ENCODE measurements at regions not wholly inside any gene's neighbourhood (a gene's known extent, or its start where the extent isn't known, plus 50 kb on each side); places are given as distances from the start of the nearest gene placed in this dataset.

DNA sequence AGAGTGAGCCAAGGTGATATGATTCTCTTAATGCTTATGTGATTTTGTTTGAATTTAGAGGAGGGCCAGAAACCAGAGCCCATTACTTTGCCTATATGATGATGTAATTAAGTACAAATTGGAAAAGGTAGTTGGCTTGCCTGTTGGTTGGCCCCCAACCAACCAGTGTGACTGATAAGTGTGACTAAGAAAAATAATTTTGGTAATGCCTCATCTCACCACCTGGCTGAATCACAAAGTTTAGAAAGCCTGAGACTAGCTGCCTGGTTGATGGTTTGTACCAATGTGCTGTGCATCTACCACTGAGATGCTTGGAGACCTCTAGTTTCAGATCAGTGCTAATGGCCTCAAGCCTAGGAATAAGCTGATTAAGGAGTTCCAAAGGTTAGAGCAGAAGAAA is 338.7 kb downstream of the CDH2 start:
- DNase-seq (ENCODE audit: low read depth in 4 of 4, low spot score in 2 of 4): no peak

DNA sequence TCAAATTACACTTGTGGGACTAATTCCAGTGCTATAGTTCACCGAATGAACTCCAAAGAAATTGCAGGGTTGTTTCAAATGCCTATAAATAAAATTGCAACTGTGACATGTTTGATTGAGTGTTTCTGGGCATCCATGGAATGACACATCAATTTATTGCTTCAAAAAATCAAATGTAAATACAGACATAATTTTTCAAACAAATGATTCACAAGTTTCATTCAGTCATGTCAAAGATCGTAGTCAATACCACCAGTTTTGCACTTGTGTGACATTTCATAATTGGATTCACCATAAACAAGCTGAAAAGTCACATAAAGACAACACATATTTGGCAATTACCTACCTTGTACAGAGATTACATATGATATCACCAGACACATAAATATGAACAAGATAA is 350.8 kb downstream of the CDH2 start:
- no peak for DNase-seq (ENCODE audit: low read depth in 4 of 4, low spot score in 2 of 4)

DNA sequence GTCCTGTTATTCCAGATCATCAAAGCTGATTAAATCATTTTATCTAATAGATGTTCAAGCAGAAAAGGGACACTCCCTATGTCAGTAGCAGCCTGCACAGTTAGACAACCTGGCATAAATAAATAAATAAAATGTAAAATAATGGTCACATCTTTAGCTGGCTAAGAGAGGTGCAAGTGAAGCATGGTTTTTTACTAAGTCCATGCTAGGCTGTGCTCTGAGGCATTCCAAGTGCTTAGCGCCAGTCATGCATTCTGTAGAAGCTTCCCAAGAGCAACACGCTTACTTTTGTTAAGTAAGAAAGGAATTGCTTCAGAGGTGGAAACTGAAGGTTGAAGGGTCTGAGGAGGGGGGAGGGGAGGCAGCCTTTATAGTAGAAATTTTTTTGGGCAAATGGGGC is 351.2 kb downstream of the CDH2 start:
- no peak for DNase-seq (ENCODE audit: low read depth in 4 of 4, low spot score in 2 of 4)

DNA sequence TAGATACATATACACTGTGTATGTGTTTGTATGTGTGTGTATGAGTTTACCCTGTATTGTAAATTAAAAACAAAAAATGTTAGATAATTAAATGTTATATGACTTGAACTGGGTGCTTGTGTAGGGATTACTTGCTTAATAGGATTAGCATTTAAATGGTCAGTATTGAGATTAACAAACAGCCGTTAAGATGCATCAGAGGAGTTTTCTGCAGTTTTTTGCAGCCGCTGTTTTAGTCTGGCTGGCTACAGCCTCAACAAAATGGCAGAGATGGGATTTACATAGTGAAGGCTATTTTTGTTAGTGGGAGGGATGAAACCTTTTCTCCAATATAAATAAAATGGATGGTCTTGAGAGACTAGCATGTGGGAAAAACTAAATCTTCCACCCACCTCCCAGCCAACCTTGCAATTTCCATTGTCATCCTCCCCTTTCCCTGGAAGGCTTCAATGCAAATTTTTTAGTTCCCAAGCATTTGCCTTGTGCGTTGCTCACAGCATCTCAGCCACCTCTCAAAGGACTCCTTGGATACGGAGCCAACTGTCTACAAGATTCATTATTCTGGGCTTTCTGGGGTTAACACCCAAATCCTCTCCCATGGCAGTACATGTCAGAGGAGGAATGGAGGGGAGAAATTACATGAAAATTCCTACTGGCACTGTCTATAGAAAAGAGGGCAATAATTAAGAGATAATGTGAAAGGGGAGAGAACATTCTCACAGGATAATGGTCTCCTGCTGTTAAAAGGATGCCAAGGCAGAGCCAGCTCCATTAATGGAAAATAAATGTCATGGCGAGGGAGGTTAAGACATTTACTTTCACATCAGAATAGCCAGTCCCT is 351.9 kb downstream of the CDH2 start:
- DNase-seq (ENCODE audit: low read depth in 4 of 4, low spot score in 2 of 4): no peak

DNA sequence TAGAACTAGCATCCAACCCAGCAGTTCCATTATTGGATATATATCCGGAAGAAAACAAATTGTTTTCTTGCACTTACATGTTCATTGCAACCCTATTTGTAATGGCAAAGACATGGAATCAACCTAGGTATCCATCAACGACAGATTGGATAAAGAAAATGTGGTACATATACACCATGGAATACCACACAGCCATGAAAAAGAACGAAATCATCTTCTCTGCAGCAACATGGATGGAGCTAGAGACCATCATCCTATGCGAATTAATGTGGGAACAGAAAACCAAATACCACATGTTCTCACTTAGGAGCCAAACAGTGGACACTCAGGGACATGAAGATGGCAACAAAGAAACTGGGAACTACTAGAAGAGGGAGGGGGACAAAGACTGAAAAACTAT is 352.7 kb downstream of the CDH2 start:
- DNase-seq (ENCODE audit: low read depth in 4 of 4, low spot score in 2 of 4): no peak

DNA sequence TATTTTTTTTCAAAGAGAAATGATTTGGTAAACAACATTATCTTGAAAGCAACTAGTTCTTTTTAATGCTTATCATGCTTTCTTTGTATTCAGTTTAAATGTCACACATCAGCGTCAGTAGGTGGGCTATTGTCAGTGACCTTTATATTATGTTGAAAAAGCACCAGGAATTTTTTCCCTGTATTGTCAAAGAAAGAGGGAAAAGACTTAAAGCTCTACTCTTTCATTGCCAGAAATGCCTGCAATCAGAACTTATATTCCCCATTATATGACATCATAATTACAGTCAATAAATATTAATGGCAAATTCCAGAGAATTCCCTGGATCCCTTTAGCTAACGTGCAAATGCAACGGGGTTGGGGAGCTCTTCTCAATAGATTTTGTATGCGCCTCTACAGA is 353.9 kb downstream of the CDH2 start:
- DNase-seq (ENCODE audit: low read depth in 4 of 4, low spot score in 2 of 4): no peak

DNA sequence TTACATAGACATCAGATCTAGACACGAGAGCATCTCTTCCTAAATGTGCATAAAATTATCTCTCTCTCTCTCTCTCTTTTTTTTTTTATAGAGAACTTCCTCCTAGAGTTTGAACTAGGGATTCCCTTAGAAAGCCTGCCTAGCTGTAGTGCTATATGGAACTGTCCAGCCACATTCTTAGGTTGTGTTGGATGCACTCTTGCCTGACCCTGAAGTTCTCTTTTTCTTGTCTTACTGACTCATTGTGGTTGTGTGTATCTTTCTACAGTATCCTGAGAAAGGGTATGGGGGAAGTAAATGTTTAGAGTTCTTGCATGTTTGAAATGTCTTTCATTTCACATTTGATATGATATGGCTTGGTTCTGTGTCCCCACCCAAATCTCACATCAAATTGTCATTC is 368.2 kb downstream of the CDH2 start:
- no peak for DNase-seq (ENCODE audit: low read depth in 4 of 4, low spot score in 2 of 4)

DNA sequence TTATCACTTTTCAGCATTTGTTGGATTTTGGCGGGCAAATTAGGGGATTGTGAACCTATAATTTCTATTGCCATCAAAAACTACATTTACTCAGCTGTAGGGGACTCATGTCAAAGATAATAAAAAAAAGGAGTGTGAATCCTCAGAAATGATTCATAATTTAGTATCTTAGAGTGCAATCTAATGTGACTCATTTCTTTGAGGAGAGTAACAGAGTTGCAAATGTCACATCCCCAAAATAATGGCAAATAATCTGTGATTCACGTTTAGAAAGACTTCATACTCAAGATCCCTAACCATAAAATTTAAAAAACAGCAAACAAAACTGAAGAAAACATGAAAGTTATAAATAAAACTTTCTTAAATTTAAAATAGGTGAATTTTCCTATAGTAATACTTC is 373.0 kb downstream of the CDH2 start:
- DNase-seq (ENCODE audit: low read depth in 4 of 4, low spot score in 2 of 4): no peak

DNA sequence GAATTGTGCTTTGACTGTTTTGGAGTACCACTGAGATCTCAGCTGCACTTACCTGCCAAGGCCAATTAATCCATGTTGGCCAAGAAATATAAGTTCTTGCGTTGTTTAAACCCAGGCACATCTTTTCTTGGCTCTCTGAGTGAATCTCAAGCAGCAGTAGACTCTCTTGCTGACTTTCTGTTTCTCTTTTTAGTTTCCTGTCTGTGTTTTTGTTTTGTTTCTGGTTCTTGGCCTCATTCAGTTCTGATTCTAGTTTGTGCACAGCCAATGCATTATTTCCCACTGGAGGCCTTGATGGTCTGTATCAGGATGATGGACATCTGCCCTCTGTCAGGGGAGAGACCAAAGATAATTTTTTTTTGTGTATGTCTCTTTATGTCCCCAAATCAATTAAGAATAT is 379.4 kb downstream of the CDH2 start:
- DNase-seq (ENCODE audit: low read depth in 4 of 4, low spot score in 2 of 4): no peak

DNA sequence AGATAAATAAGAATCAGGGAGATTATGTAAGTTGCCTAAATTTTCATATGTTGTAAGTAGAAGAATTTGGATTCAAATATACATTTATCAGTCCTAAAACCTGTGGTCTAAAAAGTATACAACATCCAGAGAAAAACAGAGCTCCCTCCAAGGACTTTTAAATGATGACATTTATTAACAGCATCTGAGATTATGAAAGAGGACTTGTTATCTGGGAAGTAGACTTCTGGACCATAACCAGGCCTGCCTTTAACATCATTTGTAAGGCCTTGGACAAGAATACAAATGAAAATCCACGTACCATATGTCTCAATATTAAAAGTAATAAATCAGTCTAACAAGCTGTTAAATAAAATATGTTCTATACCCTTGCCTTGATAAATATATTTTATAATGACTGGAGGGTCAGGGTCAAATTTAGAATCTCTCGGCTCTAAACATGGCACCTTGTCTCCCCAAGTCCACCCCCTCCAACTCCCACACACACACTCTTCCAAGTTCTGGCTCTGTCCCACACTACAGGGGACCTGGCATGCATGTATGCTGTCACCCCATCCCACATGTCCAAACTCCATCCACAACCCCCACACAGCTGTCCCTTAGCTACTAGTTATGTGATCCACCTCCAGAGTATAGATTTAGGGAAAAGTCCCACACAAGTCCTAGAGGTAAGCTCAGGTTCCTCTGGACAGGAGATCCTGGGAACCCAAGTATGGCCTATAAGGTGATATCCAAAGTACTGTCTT is 382.6 kb downstream of the CDH2 start:
- no peak for DNase-seq (ENCODE audit: low read depth in 4 of 4, low spot score in 2 of 4)

DNA sequence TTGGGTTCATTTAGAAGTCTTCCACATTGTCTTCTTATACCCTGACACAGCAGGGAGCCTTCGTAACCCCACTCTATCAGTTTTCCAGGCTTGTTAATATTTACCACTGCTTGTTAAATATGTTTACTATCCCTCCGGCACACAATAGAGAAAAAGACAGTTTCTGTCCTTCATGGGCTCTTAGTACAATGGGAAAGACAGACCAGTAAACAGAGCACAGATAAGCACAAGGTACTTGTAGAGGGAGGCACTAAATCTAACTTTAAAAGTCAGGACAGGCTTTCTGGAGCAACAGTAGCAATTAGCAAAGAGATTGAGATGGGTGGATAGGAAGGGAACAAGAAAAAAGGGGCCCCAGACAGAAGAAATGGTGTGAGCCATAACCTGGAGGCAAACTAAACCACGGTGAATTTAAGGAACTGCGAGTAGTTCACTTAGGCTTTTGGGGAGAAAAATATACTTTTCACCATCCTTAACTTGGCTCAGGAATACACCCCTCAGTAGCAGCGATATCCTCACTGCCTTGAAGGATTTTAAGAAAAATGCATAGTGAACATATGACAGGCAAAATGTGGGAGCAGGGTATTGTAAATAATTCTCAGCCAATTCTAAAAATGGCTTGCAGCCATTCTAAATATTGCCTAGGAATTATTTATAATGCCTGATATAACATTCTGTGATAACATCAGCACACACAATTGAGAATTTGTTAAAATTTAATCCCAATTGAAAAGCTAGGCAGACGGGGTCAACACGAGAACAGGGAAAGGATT is 383.7 kb downstream of the CDH2 start:
- DNase-seq (ENCODE audit: low read depth in 4 of 4, low spot score in 2 of 4): no peak

DNA sequence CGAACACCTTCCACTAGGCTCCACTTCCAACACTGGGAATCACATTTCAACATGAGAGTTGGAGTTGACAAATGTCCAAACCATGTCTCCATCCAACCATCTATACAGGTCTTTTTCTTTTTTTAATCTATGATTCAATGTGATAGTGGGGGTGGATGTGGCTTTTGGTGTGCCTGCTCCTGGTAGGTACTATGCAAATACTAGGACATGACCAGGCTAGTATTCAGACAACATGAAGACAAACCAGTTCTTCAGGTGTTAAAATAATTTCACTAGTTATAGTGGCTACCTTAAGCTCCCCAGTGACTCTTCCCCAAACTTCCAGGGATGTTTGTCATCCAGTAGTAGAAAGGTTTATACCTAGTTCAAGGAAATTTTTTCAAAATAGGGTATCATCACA is 387.5 kb downstream of the CDH2 start:
- DNase-seq (ENCODE audit: low read depth in 4 of 4, low spot score in 2 of 4): no peak

DNA sequence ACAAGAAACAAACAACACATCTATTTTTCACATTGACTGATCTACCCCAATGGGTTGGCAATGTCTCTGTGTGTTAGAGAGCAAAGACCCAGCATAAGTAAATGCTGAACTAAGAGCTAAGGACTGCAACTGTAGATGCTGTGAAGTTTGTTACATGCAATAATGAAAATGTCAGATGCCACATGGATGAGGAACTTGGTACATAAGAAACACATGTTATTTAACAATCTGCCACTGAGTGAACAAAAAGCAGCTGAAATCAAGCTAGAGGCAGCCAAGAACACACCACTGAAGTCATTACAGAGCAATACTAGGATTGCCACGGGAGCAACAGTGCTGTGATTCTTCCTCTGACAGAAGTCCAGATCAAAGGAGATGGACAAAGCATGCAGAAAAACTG is 389.4 kb downstream of the CDH2 start:
- DNase-seq (ENCODE audit: low read depth in 4 of 4, low spot score in 2 of 4): no peak

DNA sequence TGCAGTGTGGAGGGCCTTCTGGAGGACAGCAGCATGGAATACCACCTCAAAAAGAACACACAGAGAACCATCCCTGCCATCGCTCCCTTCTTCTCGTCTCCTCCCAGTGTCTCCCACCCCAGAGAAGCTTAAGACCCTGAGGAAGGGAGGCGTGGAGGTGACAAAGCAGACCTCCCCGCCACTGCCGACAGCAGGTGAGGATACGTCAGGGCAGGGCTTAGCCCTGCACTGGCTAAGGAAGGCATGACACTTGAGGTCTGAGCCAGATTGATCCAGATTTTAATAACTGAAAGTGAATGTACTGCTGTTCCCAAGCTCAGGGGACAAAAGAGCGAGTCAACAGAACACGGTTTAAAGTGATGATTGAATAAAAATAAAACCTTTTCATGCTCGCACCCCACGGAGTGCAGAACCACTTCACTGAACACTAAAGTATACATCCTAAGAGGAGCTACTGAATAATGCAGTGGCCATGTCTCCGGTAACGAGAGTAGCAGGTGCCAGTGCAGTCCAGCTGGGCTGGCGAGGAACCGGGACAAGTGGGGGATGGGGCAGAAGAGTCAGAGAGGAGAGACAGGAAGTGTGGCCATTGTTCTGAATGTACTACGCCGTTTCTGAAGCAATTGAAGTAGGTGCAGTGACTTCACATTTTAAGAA is 391.0 kb downstream of the CDH2 start:
- no peak for DNase-seq (ENCODE audit: low read depth in 4 of 4, low spot score in 2 of 4)

DNA sequence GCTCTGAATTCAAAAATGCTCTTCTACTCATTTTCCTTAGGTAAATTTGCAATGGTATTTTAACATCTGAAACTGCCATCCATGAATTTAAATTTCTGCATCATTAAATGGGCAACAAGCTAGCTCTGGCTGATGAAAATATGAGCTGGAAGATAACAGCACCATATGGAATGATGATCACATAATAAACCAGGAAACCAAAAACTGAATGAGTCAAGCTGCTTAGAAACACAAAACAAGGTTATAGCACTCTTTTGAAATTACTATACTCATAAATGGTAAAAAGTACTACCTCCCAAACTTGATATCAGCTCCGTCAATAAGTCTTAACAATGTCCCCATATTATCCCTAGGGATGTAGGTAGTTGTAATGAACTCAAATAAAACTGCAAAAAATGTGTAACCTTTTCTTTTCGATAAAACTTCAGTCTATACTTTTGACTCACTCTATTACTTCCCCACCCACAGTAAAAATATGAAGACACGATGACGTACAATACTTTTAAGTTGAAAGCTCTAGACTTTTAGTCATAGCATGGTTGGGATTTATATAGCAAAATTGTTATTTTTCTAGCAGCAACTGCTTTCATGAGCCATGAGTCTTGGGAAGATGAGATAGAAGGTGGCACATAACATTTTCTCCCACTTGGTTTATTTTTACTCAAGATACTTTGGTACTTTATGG is 396.7 kb downstream of the CDH2 start:
- DNase-seq (ENCODE audit: low read depth in 4 of 4, low spot score in 2 of 4): no peak

DNA sequence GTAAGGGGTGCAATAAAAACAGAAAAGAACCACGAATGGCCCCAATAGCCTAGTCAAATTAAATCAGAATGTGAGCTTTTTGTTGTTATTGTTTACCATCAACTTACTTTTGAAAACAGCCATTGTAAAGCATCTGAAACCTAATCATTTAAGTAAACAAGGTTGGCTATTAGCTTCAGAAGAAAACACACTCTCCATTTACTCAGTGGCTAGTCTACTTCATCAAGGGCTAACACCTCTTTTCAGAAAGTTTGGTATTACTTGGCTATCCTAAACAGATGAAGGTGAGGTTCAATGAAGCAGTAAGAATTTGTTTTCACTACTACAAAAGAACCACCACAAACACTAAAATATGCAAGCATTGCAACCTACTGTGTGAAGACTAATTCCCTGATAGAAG is 398.0 kb downstream of the CDH2 start:
- no peak for DNase-seq (ENCODE audit: low read depth in 4 of 4, low spot score in 2 of 4)

DNA sequence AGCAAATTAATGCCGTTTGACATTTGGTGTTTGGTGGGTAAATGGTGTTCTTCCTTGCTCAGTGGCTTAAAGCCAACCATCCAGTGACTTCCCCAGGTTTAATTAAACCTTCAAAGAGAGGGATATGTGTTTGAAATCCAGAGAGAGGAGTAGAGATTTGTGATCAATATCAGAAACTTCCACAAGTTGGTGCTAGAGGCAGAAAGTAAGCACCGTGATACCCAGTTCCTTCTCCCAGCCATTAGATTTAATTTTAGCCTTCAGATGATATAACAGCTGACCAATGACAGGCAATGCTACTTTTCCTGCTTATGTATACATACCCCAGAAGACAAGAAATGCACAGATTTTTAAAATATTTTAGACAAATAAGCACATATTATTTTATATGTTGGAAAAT is 398.5 kb downstream of the CDH2 start:
- no peak for DNase-seq (ENCODE audit: low read depth in 4 of 4, low spot score in 2 of 4)

DNA sequence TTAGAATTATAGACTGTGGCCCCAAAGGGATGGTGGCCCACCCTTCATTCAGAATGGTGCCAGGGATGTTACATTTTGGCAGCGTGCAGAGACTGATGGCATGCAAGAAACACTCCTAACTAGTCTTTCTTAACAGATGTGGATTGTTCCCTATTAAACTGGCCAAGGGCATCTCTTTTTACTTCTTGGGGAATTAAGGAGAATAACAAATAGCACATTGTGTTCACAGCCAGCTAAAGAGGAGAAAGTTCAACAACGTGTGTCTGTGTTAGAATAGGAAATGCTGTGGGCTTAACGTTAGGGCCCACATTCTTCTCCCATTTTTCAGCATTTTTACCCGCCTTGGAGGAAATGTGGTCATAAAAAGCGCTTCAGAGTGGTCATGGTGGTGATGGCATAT is 404.8 kb downstream of the CDH2 start:
- no peak for DNase-seq (ENCODE audit: low read depth in 4 of 4, low spot score in 2 of 4)

DNA sequence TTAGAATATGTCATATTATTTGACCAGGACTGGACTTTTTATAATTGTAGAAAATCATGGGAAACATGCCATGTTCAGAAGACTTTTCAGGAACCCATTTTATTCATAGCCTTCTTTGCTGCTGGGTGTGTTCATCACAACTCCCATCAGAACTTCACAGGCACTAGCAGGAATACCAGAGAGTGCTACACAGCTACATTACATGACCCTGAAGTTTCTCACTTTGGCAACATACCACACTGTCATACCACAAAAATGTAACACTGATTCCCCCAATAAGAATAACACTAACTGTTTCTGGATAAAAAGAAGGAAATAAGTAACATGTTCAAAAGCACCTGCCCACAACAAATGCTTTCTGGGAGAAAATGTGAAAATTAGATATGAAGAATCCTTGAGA is 405.4 kb downstream of the CDH2 start:
- no peak for DNase-seq (ENCODE audit: low read depth in 4 of 4, low spot score in 2 of 4)

DNA sequence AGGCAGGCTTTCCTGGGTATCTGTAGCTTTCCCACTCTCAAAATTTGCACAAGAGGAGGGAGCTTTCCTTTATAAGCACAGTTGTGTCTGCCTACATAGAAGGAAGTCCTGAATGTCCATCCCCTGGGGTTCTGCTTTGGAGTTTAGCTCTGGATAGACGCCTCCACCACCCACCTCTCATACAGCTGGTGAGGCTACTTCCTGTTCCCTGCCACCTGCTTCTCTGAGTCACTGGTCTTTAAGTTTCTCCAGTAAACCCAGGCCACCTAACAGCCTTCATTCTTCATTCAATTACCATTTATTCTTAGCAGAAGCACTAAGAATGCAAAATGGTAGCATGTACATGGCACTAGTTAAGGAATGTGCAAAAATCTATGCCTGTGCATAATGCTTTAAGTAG is 407.8 kb downstream of the CDH2 start:
- DNase-seq (ENCODE audit: low read depth in 4 of 4, low spot score in 2 of 4): no peak

Data from left renal cortex interstitium (tissue), 4 donors.